Osteoblast (primary cell): ENCODE measurements at regions not wholly inside any gene's neighbourhood (a gene's known extent, or its start where the extent isn't known, plus 50 kb on each side); places are given as distances from the start of the nearest gene placed in this dataset.

Experiments
- DNase-seq: peaks from one replicate; pipeline ENCODE4 v3.0.0; 2011; ENCODE audit warnings: low spot score, mixed read lengths; ENCODE audit not compliant: insufficient read length; ENCODE audit errors: missing footprints
- H2AFZ ChIP-seq: 2 replicates; pipeline ENCODE4 v1.6.0; 2011; ENCODE audit warnings: mild to moderate bottlenecking, low read length
- H3K27ac ChIP-seq: 2 replicates; pipeline ENCODE4 v1.5.1; 2011; ENCODE audit warnings: mild to moderate bottlenecking, low read depth, low read length, moderate library complexity
- H3K27me3 ChIP-seq: 2 replicates; pipeline ENCODE4 v1.6.0; 2012; ENCODE audit warnings: mild to moderate bottlenecking, control low read depth, inconsistent platforms, low read length, moderate library complexity; ENCODE audit not compliant: insufficient read depth
- H3K36me3 ChIP-seq: 2 replicates; pipeline ENCODE4 v1.5.1; 2011; ENCODE audit warnings: mild to moderate bottlenecking, low read length, control low read depth, moderate library complexity; ENCODE audit not compliant: insufficient read depth
- H3K4me1 ChIP-seq: 2 replicates; pipeline ENCODE4 v1.5.1; 2011; ENCODE audit warnings: mild to moderate bottlenecking, low read length, control low read depth, moderate library complexity; ENCODE audit not compliant: insufficient read depth
- H3K4me2 ChIP-seq: 2 replicates; pipeline ENCODE4 v1.6.0; 2011; ENCODE audit warnings: mild to moderate bottlenecking, low read length; ENCODE audit not compliant: insufficient read depth
- H3K4me3 ChIP-seq: fragments of 200-600 bp; sonication (generic); 3 replicates; pipeline ENCODE4 v1.5.1; 2012; ENCODE audit warnings: mild to moderate bottlenecking, low read length, inconsistent platforms; ENCODE audit not compliant: insufficient read depth
- H3K79me2 ChIP-seq: 2 replicates; pipeline ENCODE4 v1.6.0; 2012; ENCODE audit warnings: mild to moderate bottlenecking, low read length, control low read depth, inconsistent platforms; ENCODE audit not compliant: insufficient read depth
- H3K9me3 ChIP-seq: 2 replicates; pipeline ENCODE4 v1.5.1; 2011; ENCODE audit warnings: low read depth, low read length, control low read depth
- H4K20me1 ChIP-seq: 2 replicates; pipeline ENCODE4 v1.6.0; 2012; ENCODE audit warnings: mild to moderate bottlenecking, low read length, control low read depth; ENCODE audit not compliant: insufficient read depth
- TF ChIP-seq, protein P1 (sequence below): IDR thresholded peaks from 2 replicates; pipeline ENCODE4 v1.5.1; 2011; ENCODE audit warnings: mild to moderate bottlenecking, low read depth, low read length, moderate library complexity; ENCODE audit errors: extremely low read depth

- Histone ChIP-seq H2AFZ (no peak overlapping the region), H3K79me2 (no peaks in the 10 kb centered on the region), H3K27me3 (no peaks in the 10 kb centered on the region), H3K36me3 (no peaks in the 10 kb centered on the region), H3K4me1 (no peaks in the 10 kb centered on the region), H4K20me1 (no peaks in the 10 kb centered on the region), H3K27ac (no peak overlapping the region), H3K4me2 (no peak overlapping the region), H3K9me3 (peaks cover 3% of the 10 kb centered on the region), H3K4me3 (no peak overlapping the region)
- no peak for DNase-seq
- TF ChIP-seq, protein P1, sequence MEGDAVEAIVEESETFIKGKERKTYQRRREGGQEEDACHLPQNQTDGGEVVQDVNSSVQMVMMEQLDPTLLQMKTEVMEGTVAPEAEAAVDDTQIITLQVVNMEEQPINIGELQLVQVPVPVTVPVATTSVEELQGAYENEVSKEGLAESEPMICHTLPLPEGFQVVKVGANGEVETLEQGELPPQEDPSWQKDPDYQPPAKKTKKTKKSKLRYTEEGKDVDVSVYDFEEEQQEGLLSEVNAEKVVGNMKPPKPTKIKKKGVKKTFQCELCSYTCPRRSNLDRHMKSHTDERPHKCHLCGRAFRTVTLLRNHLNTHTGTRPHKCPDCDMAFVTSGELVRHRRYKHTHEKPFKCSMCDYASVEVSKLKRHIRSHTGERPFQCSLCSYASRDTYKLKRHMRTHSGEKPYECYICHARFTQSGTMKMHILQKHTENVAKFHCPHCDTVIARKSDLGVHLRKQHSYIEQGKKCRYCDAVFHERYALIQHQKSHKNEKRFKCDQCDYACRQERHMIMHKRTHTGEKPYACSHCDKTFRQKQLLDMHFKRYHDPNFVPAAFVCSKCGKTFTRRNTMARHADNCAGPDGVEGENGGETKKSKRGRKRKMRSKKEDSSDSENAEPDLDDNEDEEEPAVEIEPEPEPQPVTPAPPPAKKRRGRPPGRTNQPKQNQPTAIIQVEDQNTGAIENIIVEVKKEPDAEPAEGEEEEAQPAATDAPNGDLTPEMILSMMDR, result no peak
Measured at GRCh38 chr12:33323823-33324222, 115.8 kb downstream of the SYT10 start.

GRCh38 chr12:33322519-33322918, 117.1 kb downstream of the SYT10 start:
- TF ChIP-seq, protein P1, result no peak
- no peak for DNase-seq
- Histone ChIP-seq H2AFZ (no peak overlapping the region), H3K27me3 (no peaks in the 10 kb centered on the region), H3K79me2 (no peaks in the 10 kb centered on the region), H3K4me1 (no peaks in the 10 kb centered on the region), H4K20me1 (no peaks in the 10 kb centered on the region), H3K36me3 (no peaks in the 10 kb centered on the region), H3K9me3 (peaks cover 3% of the 10 kb centered on the region), H3K4me2 (no peak overlapping the region), H3K4me3 (no peak overlapping the region), H3K27ac (no peak overlapping the region)

DNA sequence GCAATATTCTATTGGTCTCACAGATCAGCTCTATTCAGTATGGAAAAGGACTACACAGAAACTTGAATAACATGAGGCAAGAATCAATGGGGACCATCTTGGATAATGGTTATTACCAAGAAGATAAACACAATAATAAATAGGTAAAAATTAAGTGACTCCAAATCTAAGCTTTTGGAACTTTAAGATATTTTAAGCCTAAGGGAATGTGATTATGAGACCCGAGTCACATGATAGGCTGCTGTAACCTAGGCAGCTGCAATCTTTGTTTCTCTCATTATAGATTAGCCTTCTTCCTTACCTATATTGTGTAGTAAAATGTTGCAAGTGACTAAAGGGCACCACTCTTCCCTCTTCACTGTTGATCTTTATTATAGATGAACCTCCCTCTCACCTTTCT, 121.9 kb downstream of the SYT10 start:
- TF ChIP-seq, protein P1, result no peak
- no peak overlapping the region for H3K4me2 ChIP-seq
- no peak for DNase-seq
- H3K27ac ChIP-seq, result no peak overlapping the region
- no peaks in the 10 kb centered on the region for H3K27me3 ChIP-seq
- peaks cover 3% of the 10 kb centered on the region for H3K9me3 ChIP-seq
- no peaks in the 10 kb centered on the region for H3K36me3 ChIP-seq
- H3K4me1 ChIP-seq, result no peaks in the 10 kb centered on the region
- no peaks in the 10 kb centered on the region for H4K20me1 ChIP-seq
- no peak overlapping the region for H3K4me3 ChIP-seq
- no peak overlapping the region for H2AFZ ChIP-seq
- H3K79me2 ChIP-seq, result no peaks in the 10 kb centered on the region

GRCh38 chr12:33314223-33314622, 125.4 kb downstream of the SYT10 start:
- Histone ChIP-seq H4K20me1 (no peaks in the 10 kb centered on the region), H2AFZ (no peak overlapping the region), H3K4me2 (no peak overlapping the region), H3K36me3 (no peaks in the 10 kb centered on the region), H3K4me3 (no peak overlapping the region), H3K27ac (no peak overlapping the region), H3K27me3 (no peaks in the 10 kb centered on the region), H3K9me3 (no peaks in the 10 kb centered on the region), H3K79me2 (no peaks in the 10 kb centered on the region), H3K4me1 (no peaks in the 10 kb centered on the region)
- no peak for DNase-seq
- TF ChIP-seq, protein P1, result no peak
